ENCODE measurements at regions not wholly inside any gene's neighbourhood (a gene's known extent, or its start where the extent isn't known, plus 50 kb on each side); places are given as distances from the start of the nearest gene placed in this dataset.

DNA sequence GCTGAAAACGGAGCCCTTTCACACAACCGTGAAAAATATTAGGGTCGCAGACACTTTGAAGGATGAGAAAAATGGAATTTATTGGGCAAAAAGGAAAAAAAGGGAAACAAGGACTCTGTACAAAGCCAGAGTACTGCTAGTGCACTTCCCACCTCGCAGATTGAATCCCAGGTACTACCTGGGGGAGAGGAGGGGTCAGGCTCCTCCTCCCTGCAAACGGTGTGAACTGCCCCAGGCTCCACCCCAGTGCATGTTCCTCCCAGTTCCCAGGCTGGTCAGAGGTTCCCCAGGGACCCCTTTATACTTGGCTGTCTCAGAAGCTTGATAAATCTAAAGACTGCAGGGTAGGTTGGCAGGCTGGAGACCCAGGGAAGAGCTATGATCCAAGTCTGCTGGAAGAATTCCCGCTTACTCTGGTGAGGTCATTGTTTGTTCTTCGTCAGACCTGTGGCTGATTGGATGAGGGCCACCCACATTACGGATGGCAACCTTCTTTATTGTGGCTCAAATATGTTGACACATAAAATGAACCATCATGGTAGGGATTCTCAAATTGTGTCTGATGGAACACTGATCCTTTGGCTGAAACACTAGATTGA lies 290.4 kb upstream of the POU3F3 start:
- POLR2A ChIA-PET = no interaction called here
- CTCF ChIA-PET = no interaction called here
- no peak overlapping the region for H3K27ac ChIP-seq (ENCODE audit: extremely low read depth, low read depth, low read length)
- no peaks in the 10 kb centered on the region for H3K9me3 ChIP-seq (ENCODE audit: control insufficient read depth, insufficient read depth, low read depth, low read length)
- H3K4me3 ChIP-seq (ENCODE audit: low read depth, low read length) = no peak overlapping the region
- H3K36me3 ChIP-seq (ENCODE audit: control insufficient read depth in 2 of 2, insufficient read depth in 1 of 2, low read length in 2 of 2) = no peaks in the 10 kb centered on the region
- TF ChIP-seq ZBTB17 (tag by site-specific recombination; IDR thresholded peaks at IDR 0.05) (peak; percentile 25; the same call in 1 of the 2 replicates), SALL2 (tag by site-specific recombination; IDR thresholded peaks at IDR 0.05; ENCODE audit: borderline replicate concordance) (no peak), ZNF747 (tag by site-specific recombination; IDR thresholded peaks at IDR 0.05) (no peak), ZNF600 (tag by site-specific recombination; IDR thresholded peaks at IDR 0.05) (no peak), SCRT2 (tag by site-specific recombination; IDR thresholded peaks at IDR 0.05) (peak; percentile 47; the same call in 1 of the 2 replicates), BCL11B (tag by site-specific recombination; IDR thresholded peaks at IDR 0.05; ENCODE audit: low read depth) (no peak)
- TF ChIP-seq, protein P1, sequence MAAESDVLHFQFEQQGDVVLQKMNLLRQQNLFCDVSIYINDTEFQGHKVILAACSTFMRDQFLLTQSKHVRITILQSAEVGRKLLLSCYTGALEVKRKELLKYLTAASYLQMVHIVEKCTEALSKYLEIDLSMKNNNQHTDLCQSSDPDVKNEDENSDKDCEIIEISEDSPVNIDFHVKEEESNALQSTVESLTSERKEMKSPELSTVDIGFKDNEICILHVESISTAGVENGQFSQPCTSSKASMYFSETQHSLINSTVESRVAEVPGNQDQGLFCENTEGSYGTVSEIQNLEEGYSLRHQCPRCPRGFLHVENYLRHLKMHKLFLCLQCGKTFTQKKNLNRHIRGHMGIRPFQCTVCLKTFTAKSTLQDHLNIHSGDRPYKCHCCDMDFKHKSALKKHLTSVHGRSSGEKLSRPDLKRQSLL (tag by site-specific recombination; IDR thresholded peaks at IDR 0.05) = no peak
- H3K4me1 ChIP-seq (ENCODE audit: control insufficient read depth, insufficient read depth, low read length) = no peaks in the 10 kb centered on the region; the same call in none of the 2 replicates

DNA sequence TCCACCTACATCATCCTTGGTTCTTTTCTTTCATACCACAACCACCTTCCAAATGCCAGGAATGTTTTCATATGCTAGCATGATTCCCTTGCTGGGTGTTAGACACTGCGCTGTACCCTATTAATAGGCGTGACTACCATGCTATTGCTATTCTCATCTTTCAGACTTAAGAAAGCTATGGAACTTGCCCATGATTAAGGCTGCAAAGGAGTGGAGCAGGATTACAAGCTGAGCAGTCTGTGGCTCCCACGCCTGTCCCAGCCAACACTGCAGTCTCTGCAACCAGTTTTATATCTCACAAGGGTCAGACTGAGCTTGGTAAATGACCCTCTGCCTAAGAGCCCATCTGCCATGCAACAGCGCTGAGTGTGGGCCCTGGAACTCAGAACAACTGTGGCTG lies 285.7 kb upstream of the POU3F3 start:
- POLR2A ChIA-PET = no interaction called here
- Histone ChIP-seq H3K9me3 (ENCODE audit: control insufficient read depth, insufficient read depth, low read depth, low read length) (no peaks in the 10 kb centered on the region), H3K4me1 (ENCODE audit: control insufficient read depth, insufficient read depth, low read length) (no peaks in the 10 kb centered on the region; the same call in none of the 2 replicates), H3K4me3 (ENCODE audit: low read depth, low read length) (no peak overlapping the region), H3K36me3 (ENCODE audit: control insufficient read depth in 2 of 2, insufficient read depth in 1 of 2, low read length in 2 of 2) (no peaks in the 10 kb centered on the region), H3K27ac (ENCODE audit: extremely low read depth, low read depth, low read length) (no peak overlapping the region)
- TF ChIP-seq ZEB2 (tag by site-specific recombination; IDR thresholded peaks at IDR 0.05) (no peak), ZNF155 (tag by site-specific recombination; IDR thresholded peaks at IDR 0.05) (no peak), ZNF837 (tag by site-specific recombination; IDR thresholded peaks at IDR 0.05) (no peak), KLF1 (tag by site-specific recombination; IDR thresholded peaks at IDR 0.05) (no peak), ZNF544 (tag by site-specific recombination; IDR thresholded peaks at IDR 0.05) (no peak), RBAK (tag by site-specific recombination; IDR thresholded peaks at IDR 0.05) (no peak), ZIC2 (tag by site-specific recombination; IDR thresholded peaks at IDR 0.05) (no peak), ZNF596 (tag by site-specific recombination; IDR thresholded peaks at IDR 0.05) (no peak), GLIS1 (tag by site-specific recombination; IDR thresholded peaks at IDR 0.05) (no peak), ZNF394 (tag by site-specific recombination; IDR thresholded peaks at IDR 0.05; ENCODE audit: borderline replicate concordance) (no peak), ZNF830 (tag by site-specific recombination; IDR thresholded peaks at IDR 0.05; ENCODE audit: low read depth) (no peak)
- TF ChIP-seq, protein P2, sequence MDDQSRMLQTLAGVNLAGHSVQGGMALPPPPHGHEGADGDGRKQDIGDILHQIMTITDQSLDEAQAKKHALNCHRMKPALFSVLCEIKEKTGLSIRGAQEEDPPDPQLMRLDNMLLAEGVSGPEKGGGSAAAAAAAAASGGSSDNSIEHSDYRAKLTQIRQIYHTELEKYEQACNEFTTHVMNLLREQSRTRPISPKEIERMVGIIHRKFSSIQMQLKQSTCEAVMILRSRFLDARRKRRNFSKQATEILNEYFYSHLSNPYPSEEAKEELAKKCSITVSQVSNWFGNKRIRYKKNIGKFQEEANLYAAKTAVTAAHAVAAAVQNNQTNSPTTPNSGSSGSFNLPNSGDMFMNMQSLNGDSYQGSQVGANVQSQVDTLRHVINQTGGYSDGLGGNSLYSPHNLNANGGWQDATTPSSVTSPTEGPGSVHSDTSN (CRISPR knock-in tag; IDR thresholded peaks at IDR 0.05) = no peak
- TF ChIP-seq, protein P3, sequence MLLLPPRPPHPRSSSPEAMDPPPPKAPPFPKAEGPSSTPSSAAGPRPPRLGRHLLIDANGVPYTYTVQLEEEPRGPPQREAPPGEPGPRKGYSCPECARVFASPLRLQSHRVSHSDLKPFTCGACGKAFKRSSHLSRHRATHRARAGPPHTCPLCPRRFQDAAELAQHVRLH (tag by site-specific recombination; IDR thresholded peaks at IDR 0.05) = no peak
- CTCF ChIA-PET = no interaction called here

DNA sequence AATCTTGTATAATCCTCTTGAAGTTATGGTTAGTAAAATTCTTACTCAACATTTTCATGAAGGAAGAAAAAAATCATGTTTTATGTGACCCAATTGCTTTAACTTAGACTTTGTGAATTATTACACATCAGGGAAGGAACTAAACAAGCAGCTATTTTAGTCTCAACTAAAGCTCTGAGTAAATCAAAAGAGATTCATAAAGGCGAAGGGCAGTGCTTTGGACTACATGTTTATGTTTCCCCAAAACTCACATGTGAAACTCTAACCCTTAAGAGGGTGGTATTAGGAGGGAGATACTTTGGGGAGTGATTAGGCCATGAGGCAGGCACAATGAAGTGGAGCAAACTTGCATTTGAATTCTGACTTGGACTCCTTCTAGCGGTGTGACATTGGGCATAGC lies 283.7 kb upstream of the POU3F3 start:
- Histone ChIP-seq H3K4me3 (ENCODE audit: low read depth, low read length) (no peak overlapping the region), H3K27ac (ENCODE audit: extremely low read depth, low read depth, low read length) (no peak overlapping the region), H3K36me3 (ENCODE audit: control insufficient read depth in 2 of 2, insufficient read depth in 1 of 2, low read length in 2 of 2) (no peaks in the 10 kb centered on the region), H3K9me3 (ENCODE audit: control insufficient read depth, insufficient read depth, low read depth, low read length) (no peaks in the 10 kb centered on the region), H3K4me1 (ENCODE audit: control insufficient read depth, insufficient read depth, low read length) (no peaks in the 10 kb centered on the region)
- POLR2A ChIA-PET = no interaction called here
- CTCF ChIA-PET = interaction anchor here (0.6 to 0.7 kb wide), 2 partner anchors 122 to 1834 kb away, joined by 3 to 5 read pairs; a partner anchor contains a TSS
- TF ChIP-seq ZFHX2 (tag by site-specific recombination; conservative IDR thresholded peaks at IDR 0.05) (no peak), BCL11A (tag by site-specific recombination; IDR thresholded peaks at IDR 0.05; ENCODE audit: low read depth) (no peak), KLF16 (tag by site-specific recombination; IDR thresholded peaks at IDR 0.05) (no peak), KLF7 (tag by site-specific recombination; IDR thresholded peaks at IDR 0.05; ENCODE audit: borderline replicate concordance) (no peak), ZNF311 (tag by site-specific recombination; IDR thresholded peaks at IDR 0.05; ENCODE audit: borderline replicate concordance) (no peak), GLI4 (tag by site-specific recombination; IDR thresholded peaks at IDR 0.05) (no peak)
